ENCODE measurements at regions not wholly inside any gene's neighbourhood (a gene's known extent, or its start where the extent isn't known, plus 50 kb on each side); places are given as distances from the start of the nearest gene placed in this dataset.
A peak's percentile ranks its signal among the peaks of the same experiment; 100 is the strongest.
"Not testable (repeated sequence)": the region's sequence is repeated elsewhere in the genome, so short reads cannot be mapped to it uniquely, and the experiment has no call there.

- WGBS, 2 donors = 71 to 84% methylated on average over 1 of the region's 1 CpG
- H3K4me1 ChIP-seq = no peaks in the 10 kb centered on the region
- H3K4me3 ChIP-seq = no peak overlapping the region
- H3K27ac ChIP-seq = no peak overlapping the region
- DNase-seq = no peak
- TF ChIP-seq, protein P1, sequence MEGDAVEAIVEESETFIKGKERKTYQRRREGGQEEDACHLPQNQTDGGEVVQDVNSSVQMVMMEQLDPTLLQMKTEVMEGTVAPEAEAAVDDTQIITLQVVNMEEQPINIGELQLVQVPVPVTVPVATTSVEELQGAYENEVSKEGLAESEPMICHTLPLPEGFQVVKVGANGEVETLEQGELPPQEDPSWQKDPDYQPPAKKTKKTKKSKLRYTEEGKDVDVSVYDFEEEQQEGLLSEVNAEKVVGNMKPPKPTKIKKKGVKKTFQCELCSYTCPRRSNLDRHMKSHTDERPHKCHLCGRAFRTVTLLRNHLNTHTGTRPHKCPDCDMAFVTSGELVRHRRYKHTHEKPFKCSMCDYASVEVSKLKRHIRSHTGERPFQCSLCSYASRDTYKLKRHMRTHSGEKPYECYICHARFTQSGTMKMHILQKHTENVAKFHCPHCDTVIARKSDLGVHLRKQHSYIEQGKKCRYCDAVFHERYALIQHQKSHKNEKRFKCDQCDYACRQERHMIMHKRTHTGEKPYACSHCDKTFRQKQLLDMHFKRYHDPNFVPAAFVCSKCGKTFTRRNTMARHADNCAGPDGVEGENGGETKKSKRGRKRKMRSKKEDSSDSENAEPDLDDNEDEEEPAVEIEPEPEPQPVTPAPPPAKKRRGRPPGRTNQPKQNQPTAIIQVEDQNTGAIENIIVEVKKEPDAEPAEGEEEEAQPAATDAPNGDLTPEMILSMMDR (IDR thresholded peaks at IDR 0.05) = no peak
- peaks cover 0 to 3% (median 0%) of the 10 kb centered on the region in 7 donors for H3K27me3 ChIP-seq
- peaks cover 0 to 81% (median 27%) of the 10 kb centered on the region in 11 donors for H3K9me3 ChIP-seq
- H3K36me3 ChIP-seq = no peaks in the 10 kb centered on the region
- ATAC-seq = no peak
- intact Hi-C loops (cut with DNase I) = no loop called here
Observed at GRCh38 chr10:71116426-71116825, 95.9 kb upstream of the UNC5B start.

GRCh38 chr10:71117589-71117988, 94.8 kb upstream of the UNC5B start:
- H3K4me3 ChIP-seq; H3K27me3 ChIP-seq; intact Hi-C loops (cut with DNase I); H3K36me3 ChIP-seq; ATAC-seq; H3K27ac ChIP-seq; H3K4me1 ChIP-seq; DNase-seq: not testable (repeated sequence)
- H3K9me3 ChIP-seq = peaks cover 0 to 71% (median 25%) of the 10 kb centered on the region in 11 donors
- WGBS, 2 donors = 70 to 71% methylated on average over 4 of the region's 4 CpGs

DNA sequence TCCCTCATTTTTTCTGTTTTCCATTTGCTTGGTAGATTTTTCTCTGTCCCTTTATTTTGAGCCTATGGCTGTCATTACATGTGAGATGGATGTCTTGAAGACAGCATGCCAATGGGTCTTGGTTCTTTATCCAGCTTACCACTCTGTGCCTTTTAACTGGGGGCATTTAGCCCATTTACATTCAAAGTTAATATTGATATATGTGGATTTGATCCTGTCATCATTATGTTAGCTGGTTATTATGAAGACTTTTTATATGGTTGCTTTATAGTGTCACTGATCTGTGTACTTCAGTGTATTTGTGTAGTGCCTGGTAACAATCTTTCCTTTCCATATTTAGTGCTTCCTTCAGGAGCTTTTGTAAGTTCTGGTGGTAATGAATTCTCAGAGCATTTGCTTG, 89.3 kb upstream of the UNC5B start:
- ATAC-seq = no peak
- H3K4me3 ChIP-seq = no peak overlapping the region
- H3K27ac ChIP-seq = no peak overlapping the region
- H3K4me1 ChIP-seq = peaks cover 0 to 5% (median 4%) of the 10 kb centered on the region in 9 donors
- H3K9me3 ChIP-seq = peaks cover 0 to 41% (median 6%) of the 10 kb centered on the region in 11 donors
- H3K27me3 ChIP-seq = peaks cover 0 to 4% (median 0%) of the 10 kb centered on the region in 7 donors
- TF ChIP-seq, protein P1 (IDR thresholded peaks at IDR 0.05) = no peak
- DNase-seq = no peak
- intact Hi-C loops (cut with DNase I) = no loop called here
- no peaks in the 10 kb centered on the region for H3K36me3 ChIP-seq

DNA sequence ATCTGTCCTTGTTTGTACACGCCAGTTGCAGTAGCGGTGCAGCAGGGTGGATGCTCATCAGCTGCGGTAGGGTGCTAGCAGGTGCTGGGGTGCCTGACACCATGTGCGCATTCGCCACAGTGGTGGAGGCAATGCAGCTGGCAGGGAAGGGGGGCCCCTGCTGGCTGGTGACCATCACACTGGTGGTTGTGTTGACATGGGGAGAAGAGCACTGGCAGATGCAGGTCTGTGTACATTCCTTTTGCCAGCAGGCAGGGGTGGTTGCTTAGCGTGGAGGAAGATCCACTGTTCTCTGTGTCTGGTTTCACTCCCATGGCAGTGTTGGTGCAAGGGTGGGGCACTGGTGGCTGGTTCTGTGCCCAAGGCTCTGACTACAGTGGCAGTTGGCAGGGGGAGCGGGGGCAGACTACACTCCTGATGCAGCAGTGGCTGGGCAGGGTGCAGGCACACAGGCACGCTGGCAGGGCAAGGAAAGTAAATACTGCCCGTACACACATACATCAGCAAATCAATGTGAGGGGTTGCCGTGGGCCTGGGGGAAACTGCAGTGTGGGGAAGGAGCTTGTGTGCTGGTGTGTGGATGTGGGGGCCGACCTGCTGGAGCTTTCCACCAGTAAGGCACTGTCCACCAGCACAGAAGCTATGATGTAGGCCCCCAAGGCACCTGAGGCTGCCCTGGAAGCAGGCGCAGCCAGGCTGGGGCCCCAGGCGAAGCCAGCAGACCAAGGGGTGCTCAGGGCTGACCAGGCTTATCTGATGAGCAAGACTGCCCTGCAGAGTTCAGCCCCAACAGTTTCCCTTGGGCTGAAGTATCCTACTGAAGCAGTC, 87.2 kb upstream of the UNC5B start:
- Histone ChIP-seq H3K4me3 (no peak overlapping the region), H3K27ac (no peak overlapping the region), H3K27me3 (peaks cover 0 to 5% (median 0%) of the 10 kb centered on the region in 7 donors), H3K36me3 (no peaks in the 10 kb centered on the region), H3K9me3 (peaks cover 0 to 20% (median 4%) of the 10 kb centered on the region in 11 donors), H3K4me1 (peaks cover 0 to 14% (median 4%) of the 10 kb centered on the region in 9 donors)
- intact Hi-C loops (cut with DNase I) = loop anchor here in 1 of 10 donors (1.0 kb wide), 1 partner anchor 200 kb away; no protein-coding TSS in a partner anchor
- TF ChIP-seq, protein P1 (IDR thresholded peaks at IDR 0.05) = peak in 2 of 9 donors; percentile 16 to 35
- peak; percentile 26 to 29 for DNase-seq
- ATAC-seq = peak; percentile 33 to 96 (median 78)
- WGBS, 2 donors = 67 to 78% methylated on average over 13 of the region's 13 CpGs

GRCh38 chr10:71125749-71126107, 86.6 kb upstream of the UNC5B start:
- TF ChIP-seq, protein P1 (IDR thresholded peaks at IDR 0.05) = no peak
- DNase-seq (no peak), ATAC-seq (peak in 1 of 8 donors; percentile 45)
- H3K4me1 ChIP-seq = peaks cover 0 to 14% (median 4%) of the 10 kb centered on the region in 9 donors
- H3K36me3 ChIP-seq = no peaks in the 10 kb centered on the region
- peaks cover 0 to 8% (median 0%) of the 10 kb centered on the region in 7 donors for H3K27me3 ChIP-seq
- 62 to 74% methylated on average over 4 of the region's 4 CpGs for WGBS, 2 donors
- H3K9me3 ChIP-seq = peaks cover 0 to 14% (median 0%) of the 10 kb centered on the region in 11 donors
- intact Hi-C loops (cut with DNase I) = loop anchor here in 1 of 10 donors (1.0 kb wide), 1 partner anchor 200 kb away; no protein-coding TSS in a partner anchor
- H3K27ac ChIP-seq = no peak overlapping the region
- H3K4me3 ChIP-seq = no peak overlapping the region

All from heart right ventricle (tissue), 16 donors.